Panc1 (cell line): ENCODE measurements at regions not wholly inside any gene's neighbourhood (a gene's known extent, or its start where the extent isn't known, plus 50 kb on each side); places are given as distances from the start of the nearest gene placed in this dataset.

Experiments used
- ATAC-seq: fragments of 200-7000 bp; cut with Tn5 transposase; 2 replicates; pipeline ENCODE4 v1.9.1; 2020; ENCODE audit warnings: mild to moderate bottlenecking, moderate library complexity
- BruUV-seq: library from RNA; stranded (reverse); fragments of 400-500 nt; replicated peaks from 2 replicates; lab custom pipeline; 2021; lab: Mats Ljungman, UMichigan
- CTCF ChIA-PET: fragments of 300-600 bp; sonication (Branson Sonifier 250); formaldehyde crosslinking; loops from one replicate; lab custom pipeline; 2022; ENCODE audit warnings: antibody characterized with exemption; lab: Charles Lee
- POLR2A ChIA-PET: fragments of 300-600 bp; sonication (Branson Sonifier 250); formaldehyde crosslinking; loops from one replicate; lab custom pipeline; 2022; ENCODE audit warnings: antibody characterized with exemption; lab: Charles Lee
- DNase-seq: peaks from one replicate; pipeline ENCODE4 v3.0.0-alpha.2; 2010; ENCODE audit warnings: low read depth, low spot score
- H3K27ac ChIP-seq: 2 replicates; pipeline ENCODE4 v1.5.1; 2011; ENCODE audit warnings: mild to moderate bottlenecking, low read length, inconsistent platforms
- H3K27me3 ChIP-seq: fragments of 200-500 bp; sonication (Bioruptor generic); 2 replicates; pipeline ENCODE4 v1.6.0; 2014; ENCODE audit warnings: low read length, inconsistent platforms; ENCODE audit not compliant: control insufficient read depth, insufficient read depth
- H3K36me3 ChIP-seq: fragments of 200-500 bp; sonication (Bioruptor generic); 2 replicates; pipeline ENCODE4 v1.5.1; 2014; ENCODE audit warnings: inconsistent platforms, mild to moderate bottlenecking, low read length, moderate library complexity; ENCODE audit not compliant: control insufficient read depth, insufficient read depth
- H3K4me1 ChIP-seq: 2 replicates; pipeline ENCODE4 v1.5.1; 2011; ENCODE audit warnings: inconsistent platforms, mild to moderate bottlenecking, low read length, moderate library complexity; ENCODE audit not compliant: control insufficient read depth, insufficient read depth
- H3K4me3 ChIP-seq, 2 experiments: 2 replicates each; pipeline ENCODE4 v1.5.1; 2011 to 2012; ENCODE audit warnings: low read depth in 2 of 2, low read length in 2 of 2, mild to moderate bottlenecking in 2 of 2, inconsistent platforms in 1 of 2, moderate library complexity in 1 of 2
- H3K9me3 ChIP-seq: fragments of 200-500 bp; sonication (Bioruptor generic); 2 replicates; pipeline ENCODE4 v1.5.1; 2014; ENCODE audit warnings: low read depth, mild to moderate bottlenecking, inconsistent platforms, low read length, moderate library complexity; ENCODE audit not compliant: control insufficient read depth, insufficient read depth
- CTCF ChIP-seq: fragments of 450-650 bp; IDR thresholded peaks from 2 replicates; pipeline ENCODE4 v1.5.1; 2017; ENCODE audit warnings: mild to moderate bottlenecking
- POLR2AphosphoS5 ChIP-seq: IDR thresholded peaks from 2 replicates; pipeline ENCODE4 v1.6.1; 2012; ENCODE audit warnings: mild to moderate bottlenecking, low read depth, low read length, moderate library complexity
- REST ChIP-seq, 2 experiments: IDR thresholded peaks; 2 replicates each; pipeline ENCODE4 v1.6.1; 2011 to 2012; ENCODE audit warnings: low read depth in 2 of 2, control low read depth in 1 of 2, low read length in 1 of 2, mild to moderate bottlenecking in 1 of 2, moderate library complexity in 1 of 2; ENCODE audit not compliant: insufficient read depth in 1 of 2
- SIN3A ChIP-seq: IDR thresholded peaks from 2 replicates; pipeline ENCODE4 v1.6.1; 2012; ENCODE audit warnings: low read depth, mild to moderate bottlenecking, low read length, moderate library complexity, borderline replicate concordance; ENCODE audit not compliant: insufficient read depth
- TCF7L2 ChIP-seq: IDR thresholded peaks from 2 replicates; pipeline ENCODE4 v1.6.1; 2011; ENCODE audit warnings: mild to moderate bottlenecking, low read depth, low read length, inconsistent platforms
- in situ Hi-C: cut with HindIII; loops from 2 replicates; pipeline ENCODE4 v1.10.0; 2016; ENCODE audit warnings: low sequenced_read_pairs, low pct_unique_long_range_greater_than_20kb
- intact Hi-C: fragments of 100-400 bp; cut with micrococcal nuclease; formaldehyde crosslinking; loops from one replicate; pipeline ENCODE4 v1.10.0; 2022; ENCODE audit not compliant: unreplicated experiment

- no peaks in the 10 kb centered on the region for H3K36me3 ChIP-seq
- TF ChIP-seq SIN3A (no peak), REST (IDR thresholded peaks at IDR 0.05; ENCODE audit: insufficient read depth in 1 of 2, low read depth in 2 of 2, low read length in 1 of 2) (no peak), CTCF (no peak), POLR2AphosphoS5 (no peak), TCF7L2 (no peak)
- intact Hi-C loops (no loop called here), in situ Hi-C loops (no loop called here)
- POLR2A ChIA-PET = no interaction called here
- no peak overlapping the region for H3K27ac ChIP-seq
- CTCF ChIA-PET = no interaction called here
- H3K27me3 ChIP-seq = no peaks in the 10 kb centered on the region
- H3K9me3 ChIP-seq = no peaks in the 10 kb centered on the region
- no peak overlapping the region for H3K4me3 ChIP-seq
- no peak for ATAC-seq
- no peak for DNase-seq
- H3K4me1 ChIP-seq = no peaks in the 10 kb centered on the region
- no TSS peak for BruUV-seq
Measured at GRCh38 chrX:39176105-39176504, 374.8 kb downstream of the MID1IP1 start.

GRCh38 chrX:39189431-39189830 lies 388.2 kb downstream of the MID1IP1 start:
- CTCF ChIA-PET = no interaction called here

More at GRCh38 chrX:39189431-39189830, 388.2 kb downstream of the MID1IP1 start:
- intact Hi-C loops (no loop called here), in situ Hi-C loops (no loop called here)
- Histone ChIP-seq H3K27ac (no peak overlapping the region), H3K4me3 (no peak overlapping the region), H3K36me3 (no peaks in the 10 kb centered on the region), H3K4me1 (no peaks in the 10 kb centered on the region), H3K27me3 (no peaks in the 10 kb centered on the region), H3K9me3 (no peaks in the 10 kb centered on the region)
- POLR2A ChIA-PET = no interaction called here
- TF ChIP-seq TCF7L2 (no peak), CTCF (no peak), REST (IDR thresholded peaks at IDR 0.05; ENCODE audit: insufficient read depth in 1 of 2, low read depth in 2 of 2, low read length in 1 of 2) (no peak), SIN3A (no peak), POLR2AphosphoS5 (no peak)
- no TSS peak for BruUV-seq
- ATAC-seq (no peak), DNase-seq (no peak)
